ENCODE measurements at regions not wholly inside any gene's neighbourhood (a gene's known extent, or its start where the extent isn't known, plus 50 kb on each side); places are given as distances from the start of the nearest gene placed in this dataset.

DNA sequence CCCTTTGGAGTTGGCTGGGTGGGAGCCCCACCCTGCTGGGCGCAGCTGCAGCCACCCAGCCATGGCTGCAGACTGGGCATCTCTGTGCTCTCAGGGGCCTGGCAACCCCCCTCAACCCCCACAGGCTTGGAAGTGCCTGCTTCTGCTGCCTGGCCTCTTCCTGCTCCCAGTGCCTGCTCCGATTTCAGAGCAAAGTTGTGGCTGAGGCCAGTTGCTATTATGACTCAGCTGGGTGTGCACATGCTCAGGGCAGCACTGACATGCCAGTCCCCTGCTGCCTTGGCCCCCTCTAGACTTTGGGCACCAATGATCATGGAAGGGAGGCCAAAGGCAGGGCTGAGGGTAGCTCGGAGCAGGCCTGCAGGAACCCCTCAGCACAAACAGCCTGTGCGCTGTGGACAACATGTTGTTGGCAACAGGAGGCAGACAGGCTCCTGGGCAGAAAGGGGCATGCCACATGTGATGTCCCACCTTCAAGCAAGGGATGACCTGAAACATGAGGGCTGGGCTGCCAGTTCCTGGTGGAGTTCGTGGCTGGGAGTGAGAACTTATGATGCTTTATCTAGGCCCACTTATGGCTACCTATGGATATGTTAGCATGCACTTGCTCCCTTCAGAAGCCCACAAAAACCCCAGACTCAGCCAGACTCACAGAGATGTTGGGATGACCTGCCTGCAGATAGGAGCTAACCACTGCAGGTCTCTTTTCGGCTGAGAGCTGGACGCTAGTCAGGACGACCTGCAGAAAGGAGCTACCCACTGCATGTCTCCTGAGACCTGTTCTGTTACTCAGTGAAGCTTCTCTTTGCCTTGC is 96.4 kb upstream of the AMOTL1 start:
- ATAC-seq (peak; percentile 60; the same call in 1 of the 2 replicates), DNase-seq (ENCODE audit: low read depth, low spot score) (no peak)

DNA sequence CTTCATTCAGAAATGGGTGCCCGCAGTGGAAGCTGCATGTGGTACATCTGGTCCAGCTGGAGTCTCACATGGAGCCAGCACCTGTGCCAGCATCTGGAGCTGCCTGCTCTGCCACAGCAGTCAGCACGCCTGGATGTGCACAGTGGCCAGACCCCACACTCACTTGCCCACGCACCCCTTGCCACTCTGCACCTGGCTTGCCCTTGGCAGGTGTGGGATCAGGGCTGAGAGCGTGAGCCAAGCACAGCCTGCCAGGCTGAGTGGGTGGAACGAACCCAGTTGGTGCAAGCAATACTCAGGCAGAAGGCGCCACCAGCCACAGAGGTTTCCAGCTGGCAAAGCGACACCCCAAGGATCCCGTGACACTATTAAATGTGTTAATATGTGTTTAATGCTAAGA is 95.5 kb upstream of the AMOTL1 start:
- RAD21 ChIA-PET (ENCODE audit: low non-redundant PET in 1 of 2, low total read pairs in 2 of 2, uncharacterized antibody in 2 of 2, unreplicated experiment in 2 of 2), result no interaction called here
- TF ChIP-seq CBX3 (IDR thresholded peaks at IDR 0.05; ENCODE audit: low read depth), result no peak
- no peak for TF ChIP-seq ATF3 (IDR thresholded peaks at IDR 0.05)
- TF ChIP-seq POLR2AphosphoS5 (IDR thresholded peaks at IDR 0.05; ENCODE audit: low read depth, low read length), result no peak
- TF ChIP-seq SP1 (IDR thresholded peaks at IDR 0.05; ENCODE audit: low read depth), result no peak
- TF ChIP-seq, protein P1, sequence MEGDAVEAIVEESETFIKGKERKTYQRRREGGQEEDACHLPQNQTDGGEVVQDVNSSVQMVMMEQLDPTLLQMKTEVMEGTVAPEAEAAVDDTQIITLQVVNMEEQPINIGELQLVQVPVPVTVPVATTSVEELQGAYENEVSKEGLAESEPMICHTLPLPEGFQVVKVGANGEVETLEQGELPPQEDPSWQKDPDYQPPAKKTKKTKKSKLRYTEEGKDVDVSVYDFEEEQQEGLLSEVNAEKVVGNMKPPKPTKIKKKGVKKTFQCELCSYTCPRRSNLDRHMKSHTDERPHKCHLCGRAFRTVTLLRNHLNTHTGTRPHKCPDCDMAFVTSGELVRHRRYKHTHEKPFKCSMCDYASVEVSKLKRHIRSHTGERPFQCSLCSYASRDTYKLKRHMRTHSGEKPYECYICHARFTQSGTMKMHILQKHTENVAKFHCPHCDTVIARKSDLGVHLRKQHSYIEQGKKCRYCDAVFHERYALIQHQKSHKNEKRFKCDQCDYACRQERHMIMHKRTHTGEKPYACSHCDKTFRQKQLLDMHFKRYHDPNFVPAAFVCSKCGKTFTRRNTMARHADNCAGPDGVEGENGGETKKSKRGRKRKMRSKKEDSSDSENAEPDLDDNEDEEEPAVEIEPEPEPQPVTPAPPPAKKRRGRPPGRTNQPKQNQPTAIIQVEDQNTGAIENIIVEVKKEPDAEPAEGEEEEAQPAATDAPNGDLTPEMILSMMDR (IDR thresholded peaks at IDR 0.05 in 2 of 3, conservative IDR thresholded peaks at IDR 0.05 in 1 of 3; ENCODE audit: borderline replicate concordance in 1 of 3, insufficient read depth in 1 of 3, low read depth in 2 of 3, low read length in 2 of 3), result no peak
- no peak for TF ChIP-seq FOSL1 (IDR thresholded peaks at IDR 0.05; ENCODE audit: low read depth)
- no peak for TF ChIP-seq ELF1 (IDR thresholded peaks at IDR 0.05; ENCODE audit: borderline replicate concordance, low read depth)
- Histone ChIP-seq H3K27ac (ENCODE audit: low read depth, low read length) (no peak overlapping the region), H3K27me3 (ENCODE audit: insufficient read depth, low read length) (no peaks in the 10 kb centered on the region), H3K9ac (ENCODE audit: low read length) (no peak overlapping the region), H3K9me2 (ENCODE audit: insufficient read depth) (no peaks in the 10 kb centered on the region), H3K4me1 (ENCODE audit: control insufficient read depth in 1 of 2, insufficient read depth in 2 of 2, low read length in 2 of 2) (peaks cover 0 to 10% of the 10 kb centered on the region in 2 experiments; a peak in 1 of 4 replicates), H3K4me2 (ENCODE audit: low read length) (no peak overlapping the region), H4K20me1 (ENCODE audit: insufficient read depth) (no peaks in the 10 kb centered on the region), H2AFZ (ENCODE audit: low read depth, low read length, poor library complexity, severe bottlenecking) (no peak overlapping the region), H3K36me3 (ENCODE audit: control insufficient read depth in 1 of 2, insufficient read depth in 2 of 2, low read length in 2 of 2) (no peaks in the 10 kb centered on the region), H3K4me3 (replicated peaks in 1 of 2; ENCODE audit: low read depth in 1 of 2, low read length in 2 of 2) (no peak overlapping the region), H3K79me2 (ENCODE audit: insufficient read depth, low read length) (no peaks in the 10 kb centered on the region), H3K9me3 (ENCODE audit: control insufficient read depth in 1 of 2, insufficient read depth in 1 of 2, low read depth in 1 of 2, low read length in 2 of 2) (no peaks in the 10 kb centered on the region)
- POLR2A ChIA-PET, result no interaction called here
- intact Hi-C loops (cut with micrococcal nuclease), result no loop called here
- no TSS peak for BruUV-seq (replicated peaks)
- no peak for DNase-seq (ENCODE audit: low read depth, low spot score)
- ATAC-seq, result no peak
- CTCF ChIA-PET, result no interaction called here

More for the DNA sequence above, 96.4 kb upstream of the AMOTL1 start:
- no TSS peak for BruUV-seq (replicated peaks)
- Histone ChIP-seq H2AFZ (ENCODE audit: low read depth, low read length, poor library complexity, severe bottlenecking) (no peak overlapping the region), H3K4me3 (replicated peaks in 1 of 2; ENCODE audit: low read depth in 1 of 2, low read length in 2 of 2) (no peak overlapping the region), H3K9ac (ENCODE audit: low read length) (no peak overlapping the region), H3K9me3 (ENCODE audit: control insufficient read depth in 1 of 2, insufficient read depth in 1 of 2, low read depth in 1 of 2, low read length in 2 of 2) (no peaks in the 10 kb centered on the region), H4K20me1 (ENCODE audit: insufficient read depth) (no peaks in the 10 kb centered on the region), H3K79me2 (ENCODE audit: insufficient read depth, low read length) (no peaks in the 10 kb centered on the region), H3K9me2 (ENCODE audit: insufficient read depth) (no peaks in the 10 kb centered on the region), H3K27me3 (ENCODE audit: insufficient read depth, low read length) (no peaks in the 10 kb centered on the region), H3K27ac (ENCODE audit: low read depth, low read length) (no peak overlapping the region), H3K36me3 (ENCODE audit: control insufficient read depth in 1 of 2, insufficient read depth in 2 of 2, low read length in 2 of 2) (no peaks in the 10 kb centered on the region), H3K4me1 (ENCODE audit: control insufficient read depth in 1 of 2, insufficient read depth in 2 of 2, low read length in 2 of 2) (peaks cover 0 to 10% of the 10 kb centered on the region in 2 experiments; a peak in 1 of 4 replicates), H3K4me2 (ENCODE audit: low read length) (peak overlapping the region; percentile 17; the same call in 1 of the 2 replicates)
- ChIA-PET CTCF (no interaction called here), POLR2A (no interaction called here), RAD21 (ENCODE audit: low non-redundant PET in 1 of 2, low total read pairs in 2 of 2, uncharacterized antibody in 2 of 2, unreplicated experiment in 2 of 2) (no interaction called here)
- intact Hi-C loops (cut with micrococcal nuclease), result no loop called here
- TF ChIP-seq ZFX (IDR thresholded peaks at IDR 0.05) (no peak), MAX (IDR thresholded peaks at IDR 0.05) (peak; percentile 52; the same call in 1 of the 2 replicates)

Data from HCT116 (cell line).